GM19023 (cell line): ENCODE measurements at regions not wholly inside any gene's neighbourhood (a gene's known extent, or its start where the extent isn't known, plus 50 kb on each side); places are given as distances from the start of the nearest gene placed in this dataset.
"Not testable (repeated sequence)": the region's sequence is repeated elsewhere in the genome, so short reads cannot be mapped to it uniquely, and the experiment has no call there.

Source experiments
- ATAC-seq: cut with Tn5 transposase; IDR thresholded peaks from one replicate; pipeline ENCODE4 v1.9.1; 2021; ENCODE audit warnings: mild to moderate bottlenecking, moderate library complexity; ENCODE audit not compliant: unreplicated experiment

DNA sequence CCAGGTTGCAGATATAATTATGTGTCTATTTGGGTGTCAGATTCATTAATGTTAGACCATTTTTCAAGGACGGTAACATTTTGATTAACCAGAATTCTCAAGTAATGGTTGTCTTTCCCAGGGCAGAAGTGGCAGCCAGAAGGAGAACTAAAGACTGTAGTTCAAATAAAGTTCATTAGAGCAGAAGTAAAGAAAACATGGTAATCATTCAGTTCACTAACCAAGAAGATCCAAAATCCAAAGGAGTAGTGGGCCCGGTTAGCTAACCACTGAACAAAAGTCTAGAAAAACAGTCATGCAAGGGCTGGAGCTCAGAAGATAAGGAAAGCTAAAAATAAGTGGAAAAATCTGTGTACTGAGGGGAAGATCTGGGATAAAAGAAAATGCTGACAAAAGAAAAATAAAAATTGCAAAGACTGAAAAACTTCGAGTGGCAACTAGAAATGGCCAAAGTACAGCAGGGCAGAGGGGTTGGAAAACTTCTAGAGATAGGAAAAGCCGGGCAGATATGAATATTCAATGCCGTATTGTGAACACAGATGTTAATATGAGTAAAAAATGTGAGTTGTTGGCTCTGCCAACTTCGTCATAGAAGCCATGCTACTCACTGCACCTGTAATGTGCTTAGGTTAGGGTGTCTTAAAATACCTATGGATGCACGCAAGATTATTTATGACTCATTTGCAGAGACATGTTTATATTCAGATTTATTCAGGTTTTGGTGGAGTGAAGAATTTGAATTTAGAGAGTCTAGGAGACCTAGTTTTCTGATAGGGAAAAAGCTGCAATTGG is 925.9 kb downstream of the LTN1 start:
- no peak for ATAC-seq

DNA sequence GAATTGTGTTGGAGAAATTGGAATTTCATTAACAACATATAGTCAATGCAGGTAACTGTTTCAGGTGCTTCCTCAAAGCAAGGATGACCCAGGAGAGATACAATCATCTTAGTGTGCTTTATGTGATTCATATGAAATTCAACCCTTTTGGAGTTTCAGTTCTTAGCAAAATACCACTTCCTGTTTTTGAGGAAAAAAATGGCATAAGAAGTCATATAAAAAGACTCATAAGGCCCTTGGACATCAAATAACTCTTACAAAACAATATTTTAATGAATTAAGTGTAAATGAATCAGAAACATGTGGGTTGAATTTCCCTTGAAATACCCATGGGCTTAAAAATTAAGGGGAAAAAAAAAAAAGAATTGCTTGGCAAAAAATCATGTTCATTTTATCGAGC is 926.6 kb downstream of the LTN1 start:
- no peak for ATAC-seq

DNA sequence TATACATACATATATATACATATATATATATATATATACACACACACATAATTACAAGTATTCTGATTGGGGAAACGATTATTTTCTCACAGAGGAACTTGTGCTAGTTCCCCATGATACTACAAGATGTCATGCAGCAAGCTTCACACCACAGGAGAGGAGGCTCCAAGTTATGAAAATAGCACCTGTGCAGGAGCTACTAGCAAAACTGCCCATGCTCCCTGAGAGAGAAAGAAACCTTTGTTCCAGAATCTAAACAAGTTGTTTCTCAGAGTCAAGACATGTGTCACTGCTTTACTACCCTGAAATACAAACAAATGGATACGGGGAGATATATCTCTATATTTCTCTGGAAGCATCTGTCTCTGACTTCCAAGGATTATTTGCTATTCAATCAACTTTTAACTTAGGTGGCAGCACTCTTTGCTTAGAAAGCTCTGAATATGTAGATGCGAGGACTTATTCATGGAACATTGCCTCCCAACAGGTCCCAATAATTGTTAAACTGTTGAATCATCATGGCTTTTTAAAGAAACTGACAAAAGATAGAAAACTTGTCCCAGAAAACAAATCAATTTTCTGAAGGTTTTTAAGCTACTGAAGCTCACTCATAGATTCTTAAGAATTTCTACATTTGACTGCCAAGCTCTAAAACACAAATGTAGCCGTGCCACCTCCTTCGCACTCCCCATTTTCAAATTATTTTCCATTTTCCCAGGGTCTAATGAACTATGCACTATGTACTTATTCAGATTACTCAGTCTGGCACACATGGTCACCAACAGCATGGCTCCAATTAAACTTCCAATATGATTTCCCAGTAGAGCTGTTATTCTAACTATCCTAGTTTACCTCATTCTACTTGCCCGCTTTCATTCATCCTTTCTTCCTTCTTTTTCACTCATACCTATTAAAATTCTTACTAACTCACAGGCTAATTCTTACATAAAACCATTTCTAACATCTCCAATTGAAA is 929.1 kb downstream of the LTN1 start:
- ATAC-seq = no peak

DNA sequence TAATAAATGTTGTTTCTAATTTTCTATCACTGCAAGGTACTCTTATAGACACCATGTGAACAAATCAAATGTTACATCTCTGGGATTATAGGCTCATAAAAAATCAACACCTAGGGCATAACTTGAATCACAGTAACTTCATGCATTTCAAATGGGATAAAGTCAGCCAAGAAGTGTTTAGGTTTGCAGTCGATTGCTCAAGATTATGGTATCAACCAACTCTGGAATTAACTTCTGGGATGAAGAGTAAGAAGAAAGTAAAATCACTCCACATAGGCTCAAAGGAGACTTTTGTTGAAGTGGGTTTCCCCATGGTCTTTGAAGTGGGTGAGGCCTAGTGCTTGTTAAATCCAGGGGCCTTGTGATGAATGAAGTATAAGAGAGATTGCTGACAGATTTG is 939.7 kb downstream of the LTN1 start:
- ATAC-seq = not testable (repeated sequence)

DNA sequence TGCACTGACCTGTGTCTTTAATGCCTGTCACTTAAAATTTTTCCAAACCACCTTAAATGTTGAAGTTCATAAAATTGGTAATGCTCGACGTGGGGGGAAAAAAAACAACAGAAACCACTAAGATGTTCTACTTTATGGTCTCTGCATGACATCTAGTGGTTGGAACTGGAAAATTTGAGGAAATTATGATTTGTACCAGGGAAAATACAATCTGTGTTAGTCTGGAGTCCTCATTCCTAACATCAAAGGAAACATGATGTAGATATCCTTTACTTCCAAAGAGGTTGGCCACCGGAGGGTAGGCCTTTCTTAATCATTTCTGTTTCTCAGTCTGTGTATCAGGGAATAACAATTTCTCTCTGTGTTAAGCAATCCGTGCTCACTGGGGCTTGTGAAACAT is 941.0 kb downstream of the LTN1 start:
- ATAC-seq = not testable (repeated sequence)

DNA sequence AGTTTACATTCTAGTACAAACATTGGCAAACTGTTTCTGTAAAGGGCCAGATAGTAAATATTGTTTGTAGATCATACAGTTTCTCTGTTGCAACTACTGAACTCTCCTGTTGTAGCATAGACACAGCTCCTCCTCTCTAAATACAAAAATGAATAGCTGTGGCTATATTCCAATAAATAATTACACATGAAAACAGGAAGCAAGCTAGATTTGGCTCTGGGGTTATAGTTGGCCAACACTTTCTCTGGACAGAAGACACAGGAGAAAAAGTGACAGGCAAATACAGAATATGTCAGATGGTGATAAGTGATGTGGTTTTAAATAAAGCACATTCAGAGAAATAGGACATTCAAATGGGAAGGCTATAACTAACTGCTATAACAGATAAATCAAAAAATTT is 957.0 kb downstream of the LTN1 start:
- not testable (repeated sequence) for ATAC-seq

DNA sequence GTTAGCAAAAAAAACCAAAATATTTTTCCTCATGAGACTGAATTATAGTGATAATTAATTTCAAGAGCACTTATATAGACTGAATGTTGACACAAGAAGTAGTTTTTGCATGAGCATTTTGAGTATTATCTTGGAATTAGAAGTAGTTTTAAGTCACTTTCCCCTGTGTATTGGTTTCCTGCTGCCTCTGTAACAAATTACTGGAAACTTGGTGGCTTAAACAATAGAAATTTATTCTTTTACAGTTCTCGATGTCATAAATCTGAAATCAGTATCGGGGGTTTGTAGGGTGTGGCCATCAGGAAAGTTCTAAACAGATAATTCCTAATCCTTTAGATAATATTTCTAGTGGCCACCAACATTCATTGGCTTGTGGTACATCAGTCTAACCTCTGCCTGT is 957.8 kb downstream of the LTN1 start:
- ATAC-seq = not testable (repeated sequence)

DNA sequence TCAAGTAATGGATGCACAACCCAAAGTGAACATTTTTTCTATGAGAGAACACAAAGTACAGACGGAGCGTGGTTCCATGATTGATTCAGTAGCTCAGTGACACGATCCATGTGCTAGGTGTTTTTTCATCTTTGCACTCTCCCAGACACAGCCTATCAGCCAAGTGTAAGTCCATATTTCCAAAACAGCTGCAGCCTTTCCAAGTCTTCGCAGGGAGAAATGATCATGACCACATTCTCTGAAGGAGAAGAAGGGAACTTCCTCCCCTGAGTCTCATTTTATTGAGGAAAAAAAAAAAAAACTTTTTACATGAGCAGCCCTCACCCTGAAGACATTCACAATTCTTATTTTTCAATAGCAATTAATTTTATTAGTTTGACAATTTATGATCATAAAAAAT is 958.3 kb downstream of the LTN1 start:
- ATAC-seq = not testable (repeated sequence)

DNA sequence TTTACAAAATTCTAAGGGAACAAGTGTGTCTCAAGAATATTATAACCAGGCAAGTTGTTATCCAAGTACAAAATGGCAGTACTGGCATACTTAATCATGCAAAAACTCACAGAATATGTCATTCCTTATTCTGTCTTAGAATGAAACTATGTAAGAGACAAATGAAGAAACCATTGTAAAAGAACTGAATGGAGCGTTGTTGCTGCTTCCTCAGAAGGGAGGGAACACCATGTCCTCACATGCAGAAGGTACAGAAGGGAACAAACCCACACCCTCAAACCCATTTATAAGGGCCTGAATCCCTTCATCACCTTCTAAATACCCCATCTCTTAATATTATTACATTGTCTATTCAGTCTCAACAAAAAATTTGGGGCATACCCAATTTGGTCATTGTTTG is 960.0 kb downstream of the LTN1 start:
- ATAC-seq = not testable (repeated sequence)

DNA sequence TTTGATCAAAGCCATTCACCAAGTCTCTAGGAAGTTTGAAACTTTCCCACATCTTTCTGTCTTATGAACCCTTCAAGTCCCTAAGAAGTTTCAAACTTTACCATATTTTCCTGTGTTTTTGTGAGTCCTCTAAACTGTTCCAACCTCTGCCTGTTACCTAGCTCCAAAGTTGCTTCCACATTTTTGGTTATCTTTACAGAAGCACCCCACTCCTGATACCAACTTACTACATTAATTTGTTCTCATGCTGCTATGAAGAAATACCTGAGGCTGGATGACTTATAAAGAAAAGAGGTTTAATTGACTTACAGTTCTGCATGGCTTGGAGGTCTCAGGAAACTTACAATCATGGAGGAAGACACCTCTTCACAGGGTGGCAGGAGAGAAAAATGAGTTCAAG is 961.6 kb downstream of the LTN1 start:
- ATAC-seq = not testable (repeated sequence)

DNA sequence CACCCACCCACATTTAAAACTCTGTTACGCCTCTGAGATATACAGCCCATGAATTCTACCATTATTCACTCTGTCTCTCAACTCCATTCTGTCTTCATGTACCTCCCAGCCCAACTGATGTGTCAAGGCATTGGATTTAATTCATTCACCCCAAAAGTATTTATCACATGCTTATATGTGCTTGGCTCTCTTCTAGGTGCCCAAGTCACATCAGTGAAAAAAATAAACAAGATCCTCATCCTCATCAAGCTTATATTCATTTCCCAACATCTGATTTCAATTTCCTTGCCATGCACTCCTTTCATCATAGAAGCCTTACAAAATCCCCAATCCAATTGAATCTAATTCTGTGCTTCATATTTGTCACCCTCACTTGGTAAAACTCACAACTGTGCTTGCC is 967.6 kb downstream of the LTN1 start:
- no peak for ATAC-seq

DNA sequence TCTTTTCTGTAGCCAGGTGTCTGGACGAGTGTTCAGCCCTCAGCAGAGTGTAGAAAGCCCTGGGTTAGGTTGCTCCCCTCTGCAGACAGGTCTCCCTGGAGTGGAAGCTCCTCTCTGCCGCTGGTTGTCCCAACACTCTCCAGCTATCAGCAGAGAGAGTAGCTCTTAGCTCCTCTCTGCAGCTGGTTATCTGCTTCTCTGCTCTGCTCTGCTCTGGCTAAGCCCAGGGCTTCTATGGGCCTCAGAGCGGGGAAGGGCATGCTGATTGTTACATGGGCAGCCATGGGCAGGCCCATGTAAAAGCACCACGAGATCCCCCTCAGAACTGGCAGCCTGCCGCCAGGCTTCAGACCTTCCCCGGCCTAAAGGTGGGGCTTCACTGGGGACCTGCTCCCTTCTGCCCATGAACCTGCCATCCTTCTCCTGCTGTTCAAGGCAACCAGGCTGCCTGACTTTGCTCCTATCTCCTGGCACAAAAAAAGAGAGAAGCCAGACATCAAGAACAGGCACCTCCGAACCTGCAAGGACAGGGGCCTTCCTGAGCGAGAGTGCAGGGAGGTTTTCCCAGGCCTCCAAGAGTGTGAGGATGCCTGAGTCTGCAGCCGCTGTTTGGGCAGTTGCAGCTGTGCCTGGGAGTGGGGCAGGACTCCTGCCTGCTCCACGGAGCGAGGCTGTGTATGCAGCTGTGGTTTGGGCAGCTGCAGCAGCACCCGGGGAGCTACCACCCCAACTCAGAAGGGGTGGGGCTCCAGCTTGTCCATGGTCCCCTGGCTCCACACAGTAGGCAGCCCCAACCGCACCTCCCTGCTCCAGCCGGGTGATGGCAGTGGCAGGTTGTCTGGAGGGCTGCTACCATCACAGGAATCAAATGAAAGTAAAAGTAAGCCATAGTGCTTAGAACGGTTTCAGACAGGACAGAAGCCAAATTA is 973.7 kb downstream of the LTN1 start:
- ATAC-seq = no peak

DNA sequence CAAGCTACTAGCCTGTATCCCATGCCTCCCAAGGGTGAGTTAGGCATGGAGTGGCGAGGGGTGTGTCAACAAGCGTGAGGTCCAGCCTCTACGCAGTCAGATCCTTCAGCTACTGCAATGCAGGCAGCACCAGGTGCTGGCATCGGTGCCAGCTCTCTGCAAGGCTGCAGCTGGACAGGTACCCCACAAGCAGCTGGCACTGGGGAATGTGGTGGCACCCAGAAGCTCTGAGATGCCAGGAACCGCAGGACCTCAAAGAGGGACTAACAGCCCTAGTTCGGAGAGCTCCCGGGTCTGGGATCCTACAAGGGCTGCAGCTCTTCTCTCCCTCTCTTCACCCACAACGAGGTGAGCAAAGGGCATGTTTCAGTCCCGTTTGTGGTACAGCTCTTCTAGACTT is 974.5 kb downstream of the LTN1 start:
- no peak for ATAC-seq

DNA sequence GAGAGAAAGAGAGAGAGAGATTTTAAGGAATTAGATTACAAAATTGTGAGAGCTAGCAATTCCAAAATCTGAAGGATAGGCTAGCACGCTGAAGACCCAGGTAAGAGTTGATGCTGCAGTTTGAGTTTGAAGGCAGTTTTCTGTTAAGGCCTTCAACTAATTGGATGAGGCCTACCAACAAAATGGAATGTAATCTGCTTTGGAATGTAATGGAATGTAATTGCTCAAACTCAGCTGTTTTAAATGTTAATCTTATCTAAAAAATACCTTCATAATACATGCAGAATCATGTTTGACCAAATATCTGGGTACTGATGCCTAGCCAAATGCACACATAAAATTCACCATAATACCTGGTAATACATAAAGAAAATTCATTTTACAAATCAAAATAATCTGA is 976.1 kb downstream of the LTN1 start:
- ATAC-seq = no peak

DNA sequence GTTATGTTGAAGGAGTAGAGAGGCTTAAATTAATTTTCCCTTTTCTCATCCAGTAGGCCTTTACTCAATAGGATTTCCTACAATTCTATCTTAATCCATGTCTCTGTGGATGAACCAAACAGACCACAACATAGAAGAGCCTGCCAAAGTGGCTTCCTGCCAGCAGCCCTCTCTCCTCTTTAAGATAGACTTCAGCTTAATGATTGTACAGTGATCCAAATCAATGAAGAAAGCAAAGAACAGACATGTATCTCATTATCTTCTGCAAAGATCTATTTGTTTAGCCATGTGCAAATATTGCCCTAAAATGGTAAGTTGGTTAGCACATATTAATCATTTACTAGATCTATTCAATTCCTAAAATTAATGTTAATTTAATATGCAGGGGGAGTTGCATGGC is 979.6 kb downstream of the LTN1 start:
- not testable (repeated sequence) for ATAC-seq

DNA sequence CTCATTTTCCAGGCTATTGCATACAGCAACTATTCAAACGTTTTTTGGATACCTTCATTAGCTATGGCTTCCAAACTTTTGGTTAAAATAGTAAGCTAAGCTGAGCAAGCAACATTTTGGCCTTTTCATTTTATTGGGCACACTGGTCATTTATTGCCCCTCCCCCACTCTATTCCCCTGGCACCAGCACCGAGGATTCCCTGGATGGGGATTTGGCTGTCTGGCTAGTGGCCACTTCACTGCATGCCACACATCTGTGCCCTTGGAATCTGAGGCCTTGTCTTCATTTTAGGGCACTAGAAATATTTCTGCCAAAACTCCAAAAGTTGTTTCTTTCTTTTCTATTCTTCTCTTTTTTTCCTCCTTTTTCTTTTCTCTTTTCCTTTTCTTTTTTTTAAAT is 980.7 kb downstream of the LTN1 start:
- not testable (repeated sequence) for ATAC-seq

DNA sequence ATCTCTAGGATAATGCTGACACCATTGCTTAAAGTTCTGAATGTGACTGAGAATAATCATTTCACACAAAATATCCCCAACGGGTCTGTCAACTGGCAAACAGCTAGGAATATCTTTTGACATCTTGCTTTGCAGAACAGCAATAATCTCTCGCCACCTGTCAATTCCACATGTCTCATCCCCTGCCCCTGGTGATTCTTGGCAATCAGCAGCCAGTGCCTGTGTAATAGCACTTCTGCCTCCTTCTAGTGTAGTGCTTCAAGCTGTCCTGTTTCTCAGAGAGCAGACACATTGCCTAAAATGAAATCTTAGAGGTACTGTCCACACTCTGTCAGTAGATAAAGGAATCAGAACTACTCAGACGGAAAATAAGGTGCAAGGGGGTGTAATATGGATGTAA is 984.4 kb downstream of the LTN1 start:
- not testable (repeated sequence) for ATAC-seq

DNA sequence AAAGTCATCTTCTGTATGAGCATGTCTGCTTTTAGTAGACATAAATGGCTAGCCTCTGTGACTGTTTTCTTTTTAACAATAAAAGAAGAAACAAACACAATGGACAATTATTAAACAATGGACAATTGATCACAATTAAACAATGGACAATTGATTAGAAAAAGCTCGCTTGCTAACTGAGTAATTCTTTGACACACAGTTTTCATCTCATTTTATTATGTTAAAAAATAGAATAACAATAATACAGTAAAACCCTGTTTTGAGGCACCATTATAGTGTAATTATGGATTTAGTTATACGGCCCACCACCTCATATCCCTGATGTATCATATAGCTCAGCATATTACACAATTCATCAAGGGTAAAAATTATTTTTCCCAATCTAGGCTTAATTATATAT is 989.0 kb downstream of the LTN1 start:
- not testable (repeated sequence) for ATAC-seq

DNA sequence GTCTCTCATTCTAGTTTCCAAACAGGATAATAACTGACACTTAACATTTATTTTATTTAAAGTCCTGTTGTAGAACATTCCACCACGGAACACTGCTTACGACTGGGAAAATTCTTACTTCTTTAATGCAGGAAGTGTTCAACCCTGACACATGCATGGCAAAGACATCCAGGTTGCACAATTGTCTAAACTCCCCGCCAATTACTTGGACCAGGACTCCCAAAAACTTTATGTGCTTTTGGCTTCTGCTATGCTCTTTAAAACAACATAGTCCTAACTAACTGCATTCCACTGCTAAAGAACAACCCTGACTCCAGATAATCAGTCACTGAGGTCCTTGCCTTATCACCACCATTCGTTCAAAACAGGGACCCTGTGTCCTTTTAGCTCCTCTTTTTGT is 995.8 kb downstream of the LTN1 start:
- not testable (repeated sequence) for ATAC-seq

DNA sequence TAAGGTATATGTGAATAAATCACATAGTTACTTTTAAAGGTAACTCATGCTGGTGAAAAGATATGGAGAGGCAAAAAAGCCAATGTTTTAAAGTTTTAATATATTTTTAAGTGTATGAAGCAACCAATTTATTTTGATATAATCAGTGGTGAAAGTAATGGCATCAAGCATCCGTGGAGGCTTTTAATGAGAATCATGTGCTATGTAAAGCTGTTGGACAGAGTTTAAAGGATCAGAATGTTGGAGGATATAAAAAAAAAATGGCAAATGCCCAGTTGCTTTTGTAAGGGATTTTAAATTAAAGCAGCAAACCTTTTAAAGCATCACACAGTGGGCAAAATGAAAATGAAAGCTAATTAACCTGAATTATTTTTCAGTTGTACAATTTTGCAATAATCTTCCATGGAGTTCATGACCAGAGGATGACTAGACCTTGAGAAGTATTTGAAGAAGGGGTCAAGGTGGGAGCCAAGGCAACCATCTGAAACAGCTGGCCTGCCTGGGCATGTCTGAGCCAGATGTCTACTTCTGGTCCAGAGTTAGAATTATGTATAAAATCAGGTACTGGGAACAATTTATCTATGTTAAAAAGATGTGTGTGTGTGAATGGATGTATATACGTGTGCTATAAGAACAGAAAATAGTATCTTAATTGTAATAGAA is 1007.9 kb downstream of the LTN1 start:
- ATAC-seq = not testable (repeated sequence)
